Suprapubic skin (tissue), 4 donors: ENCODE measurements at regions not wholly inside any gene's neighbourhood (a gene's known extent, or its start where the extent isn't known, plus 50 kb on each side); places are given as distances from the start of the nearest gene placed in this dataset.

Experiments
- DNase-seq, 2 donors: peaks; one replicate each; pipeline ENCODE4 v3.0.0-alpha.2; 2019; ENCODE audit warnings: low spot score in 2 of 2
- H3K27ac ChIP-seq: fragments of 200-600 bp; sonication (generic); one replicate; pipeline ENCODE4 v1.5.1; 2019
- H3K27me3 ChIP-seq: fragments of 200-600 bp; sonication (generic); one replicate; pipeline ENCODE4 v1.5.1; 2019
- H3K36me3 ChIP-seq: fragments of 200-600 bp; sonication (generic); one replicate; pipeline ENCODE4 v1.5.1; 2019
- H3K4me1 ChIP-seq: fragments of 200-600 bp; sonication (generic); one replicate; pipeline ENCODE4 v1.5.1; 2019
- H3K4me3 ChIP-seq: fragments of 200-600 bp; sonication (generic); one replicate; pipeline ENCODE4 v1.5.1; 2019; ENCODE audit warnings: mild to moderate bottlenecking
- H3K9me3 ChIP-seq: fragments of 200-600 bp; sonication (generic); one replicate; pipeline ENCODE4 v1.5.1; 2019
- CTCF ChIP-seq, 2 donors: fragments of 200-600 bp in 1 of 2; fragments of 450-650 bp in 1 of 2; sonication (generic) in 1 of 2; IDR thresholded peaks; one replicate each; pipeline ENCODE4 v1.5.1; 2016 to 2019; ENCODE audit warnings: antibody characterized with exemption in 2 of 2, mild to moderate bottlenecking in 1 of 2, moderate library complexity in 1 of 2
- EP300 ChIP-seq: sonication (generic); formaldehyde crosslinking; IDR thresholded peaks from one replicate; pipeline ENCODE4 v1.6.1; 2017; ENCODE audit warnings: antibody characterized with exemption
- POLR2A ChIP-seq, 2 donors: fragments of 450-650 bp; IDR thresholded peaks; one replicate each; pipeline ENCODE4 v1.6.1; 2017; ENCODE audit warnings: antibody characterized with exemption in 2 of 2, mild to moderate bottlenecking in 2 of 2, moderate library complexity in 2 of 2
- POLR2AphosphoS5 ChIP-seq, 3 donors: sonication (generic); formaldehyde crosslinking; IDR thresholded peaks; one replicate each; pipeline ENCODE4 v1.6.1; 2017; ENCODE audit warnings: antibody characterized with exemption in 3 of 3
- WGBS: methylation state at CpG from one replicate; pipeline ENCODE4 v1.1.5; 2018; 5-methylcytosine and 5-hydroxymethylcytosine counted together

GRCh38 chr13:74647991-74648390 is 513.8 kb upstream of the KLF12 start:
- TF ChIP-seq EP300 (no peak), POLR2AphosphoS5 (IDR thresholded peaks at IDR 0.05) (no peak)
- no peak overlapping the region for H3K27ac ChIP-seq
- 71% methylated on average over 2 of the region's 2 CpGs for WGBS
- H3K9me3 ChIP-seq = no peaks in the 10 kb centered on the region
- no peaks in the 10 kb centered on the region for H3K27me3 ChIP-seq
- no peaks in the 10 kb centered on the region for H3K4me1 ChIP-seq
- no peaks in the 10 kb centered on the region for H3K36me3 ChIP-seq
- DNase-seq = no peak
- no peak overlapping the region for H3K4me3 ChIP-seq

GRCh38 chr13:74647211-74647610 is 513.0 kb upstream of the KLF12 start:
- WGBS = 95% methylated on average over 2 of the region's 2 CpGs
- H3K27ac ChIP-seq = no peak overlapping the region
- no peak for DNase-seq
- no peaks in the 10 kb centered on the region for H3K4me1 ChIP-seq
- no peaks in the 10 kb centered on the region for H3K9me3 ChIP-seq
- no peaks in the 10 kb centered on the region for H3K27me3 ChIP-seq
- no peak for TF ChIP-seq POLR2A (IDR thresholded peaks at IDR 0.05)
- TF ChIP-seq CTCF (IDR thresholded peaks at IDR 0.05) = no peak
- no peak for TF ChIP-seq POLR2AphosphoS5 (IDR thresholded peaks at IDR 0.05)
- H3K36me3 ChIP-seq = no peaks in the 10 kb centered on the region
- no peak overlapping the region for H3K4me3 ChIP-seq

DNA sequence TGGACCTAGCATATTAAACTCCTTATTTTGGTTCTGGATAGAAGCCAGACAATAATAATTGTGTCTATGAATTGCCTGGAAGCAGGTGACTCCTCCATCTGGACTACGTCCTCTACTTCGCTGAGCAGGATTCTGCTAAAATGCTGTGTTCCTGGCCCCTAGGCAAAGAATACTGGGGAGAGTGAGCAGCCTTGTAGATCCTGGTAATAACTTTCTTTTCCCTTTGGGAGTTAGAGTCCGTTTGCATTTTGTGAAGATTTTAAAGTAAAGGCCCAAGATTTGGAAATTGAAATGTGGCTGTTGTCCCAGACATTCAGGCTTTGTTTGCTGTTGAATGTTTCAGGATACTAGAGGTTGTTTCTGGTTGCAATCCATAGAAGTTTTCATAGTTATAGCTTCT is 511.9 kb upstream of the KLF12 start:
- Histone ChIP-seq H3K9me3 (no peaks in the 10 kb centered on the region), H3K4me3 (no peak overlapping the region), H3K27ac (no peak overlapping the region), H3K4me1 (no peaks in the 10 kb centered on the region), H3K27me3 (no peaks in the 10 kb centered on the region), H3K36me3 (no peaks in the 10 kb centered on the region)
- TF ChIP-seq POLR2AphosphoS5 (IDR thresholded peaks at IDR 0.05) = no peak
- TF ChIP-seq CTCF (IDR thresholded peaks at IDR 0.05) = no peak
- no peak for TF ChIP-seq POLR2A (IDR thresholded peaks at IDR 0.05)
- no peak for TF ChIP-seq EP300
- WGBS = 69% methylated on average over 3 of the region's 3 CpGs
- no peak for DNase-seq

GRCh38 chr13:74645586-74645985 is 511.4 kb upstream of the KLF12 start:
- no peak for TF ChIP-seq CTCF (IDR thresholded peaks at IDR 0.05)
- no peak for TF ChIP-seq EP300
- TF ChIP-seq POLR2A (IDR thresholded peaks at IDR 0.05) = no peak
- no peak for TF ChIP-seq POLR2AphosphoS5 (IDR thresholded peaks at IDR 0.05)
- no peaks in the 10 kb centered on the region for H3K27me3 ChIP-seq
- H3K4me1 ChIP-seq = no peaks in the 10 kb centered on the region
- no peak for DNase-seq
- no peak overlapping the region for H3K4me3 ChIP-seq
- H3K27ac ChIP-seq = no peak overlapping the region
- no peaks in the 10 kb centered on the region for H3K9me3 ChIP-seq
- H3K36me3 ChIP-seq = no peaks in the 10 kb centered on the region

DNA sequence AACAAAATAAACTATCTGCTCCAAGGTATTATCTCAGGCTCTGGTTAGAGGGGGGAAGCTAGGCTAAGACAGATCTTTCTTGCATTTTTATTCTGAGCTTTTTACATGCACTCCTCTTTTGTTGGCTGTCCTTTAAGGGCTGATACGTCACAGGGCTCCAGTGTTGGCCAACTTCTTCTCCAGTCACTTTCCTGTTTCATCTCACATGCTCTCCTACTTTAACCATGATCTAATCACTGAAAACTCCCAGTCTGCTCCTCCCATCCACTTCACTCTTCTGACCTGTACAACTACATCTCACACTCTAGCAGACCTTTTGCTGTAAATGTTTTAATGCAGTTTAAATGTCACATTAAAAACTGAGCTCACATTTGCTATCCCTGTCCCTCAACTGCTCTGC is 510.0 kb upstream of the KLF12 start:
- no peaks in the 10 kb centered on the region for H3K4me1 ChIP-seq
- H3K36me3 ChIP-seq = no peaks in the 10 kb centered on the region
- H3K4me3 ChIP-seq = no peak overlapping the region
- no peak for DNase-seq
- H3K27ac ChIP-seq = no peak overlapping the region
- TF ChIP-seq EP300 = no peak
- TF ChIP-seq POLR2AphosphoS5 (IDR thresholded peaks at IDR 0.05) = no peak
- no peak for TF ChIP-seq CTCF (IDR thresholded peaks at IDR 0.05)
- TF ChIP-seq POLR2A (IDR thresholded peaks at IDR 0.05) = no peak
- H3K9me3 ChIP-seq = no peaks in the 10 kb centered on the region
- WGBS = 58% methylated on average over 1 of the region's 1 CpG
- H3K27me3 ChIP-seq = no peaks in the 10 kb centered on the region

GRCh38 chr13:74641586-74641985 is 507.4 kb upstream of the KLF12 start:
- no peak overlapping the region for H3K27ac ChIP-seq
- 65% methylated on average over 4 of the region's 4 CpGs for WGBS

More at GRCh38 chr13:74641586-74641985, 507.4 kb upstream of the KLF12 start:
- no peaks in the 10 kb centered on the region for H3K27me3 ChIP-seq
- DNase-seq = no peak
- no peaks in the 10 kb centered on the region for H3K36me3 ChIP-seq
- no peaks in the 10 kb centered on the region for H3K4me1 ChIP-seq
- no peaks in the 10 kb centered on the region for H3K9me3 ChIP-seq
- H3K4me3 ChIP-seq = no peak overlapping the region
- TF ChIP-seq POLR2AphosphoS5 (IDR thresholded peaks at IDR 0.05) (no peak), POLR2A (IDR thresholded peaks at IDR 0.05) (no peak), EP300 (no peak), CTCF (IDR thresholded peaks at IDR 0.05) (no peak)
